Activated CD4-positive, alpha-beta T cell treated with anti-CD3 and anti-CD28 coated beads, Interleukin-2, amount 50 U/mL, for 16 hours (primary cell): ENCODE measurements at regions not wholly inside any gene's neighbourhood (a gene's known extent, or its start where the extent isn't known, plus 50 kb on each side); places are given as distances from the start of the nearest gene placed in this dataset.
"Not testable (repeated sequence)": the region's sequence is repeated elsewhere in the genome, so short reads cannot be mapped to it uniquely, and the experiment has no call there.

Experiments used
- DNase-seq: peaks from one replicate; pipeline ENCODE4 v3.0.0-alpha.2; 2020

GRCh38 chr10:64091897-64092296 lies 570.7 kb downstream of the REEP3 start:
- no peak for DNase-seq

GRCh38 chr10:64093304-64093703 lies 572.1 kb downstream of the REEP3 start:
- no peak for DNase-seq

- DNase-seq = no peak
Measured at GRCh38 chr10:64093946-64094535, 572.8 kb downstream of the REEP3 start.

GRCh38 chr10:64096941-64097340 lies 575.7 kb downstream of the REEP3 start:
- no peak for DNase-seq

GRCh38 chr10:64097391-64098122 lies 576.4 kb downstream of the REEP3 start:
- DNase-seq = no peak

- DNase-seq = no peak
Measured at GRCh38 chr10:64098994-64099393, 577.8 kb downstream of the REEP3 start.

- DNase-seq = no peak
Measured at GRCh38 chr10:64101606-64102263, 580.5 kb downstream of the REEP3 start.

GRCh38 chr10:64102264-64102633 lies 581.0 kb downstream of the REEP3 start:
- no peak for DNase-seq

- DNase-seq = no peak
Measured at GRCh38 chr10:64102916-64103315, 581.7 kb downstream of the REEP3 start.

GRCh38 chr10:64103750-64104470 lies 582.7 kb downstream of the REEP3 start:
- DNase-seq = no peak

- DNase-seq = no peak
Measured at GRCh38 chr10:64109926-64110495, 588.8 kb downstream of the REEP3 start.

GRCh38 chr10:64112701-64113355 lies 591.6 kb downstream of the REEP3 start:
- no peak for DNase-seq

GRCh38 chr10:64113375-64113774 lies 592.2 kb downstream of the REEP3 start:
- no peak for DNase-seq

- DNase-seq = no peak
Measured at GRCh38 chr10:64113792-64114191, 592.6 kb downstream of the REEP3 start.

- DNase-seq = no peak
Measured at GRCh38 chr10:64115471-64115870, 594.3 kb downstream of the REEP3 start.

- no peak for DNase-seq
Measured at GRCh38 chr10:64115908-64116643, 594.9 kb downstream of the REEP3 start.

GRCh38 chr10:64116707-64117106 lies 595.5 kb downstream of the REEP3 start:
- DNase-seq = no peak

- DNase-seq = no peak
Measured at GRCh38 chr10:64118736-64119135, 597.5 kb downstream of the REEP3 start.

GRCh38 chr10:64120301-64120980 lies 599.2 kb downstream of the REEP3 start:
- not testable (repeated sequence) for DNase-seq

- no peak for DNase-seq
Measured at GRCh38 chr10:64130152-64130551, 609.0 kb downstream of the REEP3 start.

- no peak for DNase-seq
Measured at GRCh38 chr10:64134676-64135075, 613.5 kb downstream of the REEP3 start.
